ENCODE measurements at regions not wholly inside any gene's neighbourhood (a gene's known extent, or its start where the extent isn't known, plus 50 kb on each side); places are given as distances from the start of the nearest gene placed in this dataset.

DNA sequence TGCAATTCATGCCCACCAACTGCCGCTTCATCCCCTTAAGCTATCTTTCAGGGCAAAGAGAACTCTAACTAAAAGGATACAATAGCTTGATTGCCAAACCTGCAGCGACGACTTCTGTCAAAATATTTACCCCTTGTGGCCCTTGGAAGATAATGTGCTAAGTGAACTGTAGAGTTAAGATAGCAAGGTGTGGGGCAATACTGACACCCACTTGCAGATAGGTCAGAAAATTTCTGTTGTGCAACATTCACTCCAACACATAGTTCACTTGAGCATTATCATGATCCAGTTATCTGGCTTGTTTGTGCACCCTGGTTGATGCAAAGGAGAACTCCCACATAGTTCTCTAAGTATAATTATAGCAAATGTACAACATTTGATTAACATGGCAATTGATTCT lies 55.6 kb downstream of the RHOXF2B start:
- no peak overlapping the region for H3T11ph ChIP-seq (ENCODE audit: low read length)
- Mint-ChIP-seq H3K27ac (no peak overlapping the region), H3K27me3 (ENCODE audit: low read depth) (peaks cover 39% of the 10 kb centered on the region), H3K4me3 (no peak overlapping the region), H3K9me3 (peaks cover 61 to 63% of the 10 kb centered on the region in 2 experiments), H3K4me1 (no peaks in the 10 kb centered on the region), H3K36me3 (ENCODE audit: insufficient read depth in 1 of 3, low read depth in 3 of 3) (peaks cover 0 to 7% (median 6%) of the 10 kb centered on the region in 3 experiments; a peak in 3 of 7 replicates)
- TF ChIP-seq CTCF (conservative IDR thresholded peaks at IDR 0.05): no peak
- peaks cover 44% of the 10 kb centered on the region for H3K9me3 ChIP-seq (ENCODE audit: control insufficient read depth, low read depth, low read length)
- H4K20me1 ChIP-seq (ENCODE audit: control insufficient read depth, insufficient read depth, insufficient read length): no peaks in the 10 kb centered on the region
- no peak overlapping the region for H4K8ac ChIP-seq (replicated peaks; ENCODE audit: insufficient read length, low read depth, low read length)
- peaks cover 14% of the 10 kb centered on the region; the same call in 1 of the 2 replicates for H3K27me3 ChIP-seq (ENCODE audit: insufficient read depth, low read length)
- H3K56ac ChIP-seq (ENCODE audit: insufficient read length, low read depth, low read length): no peak overlapping the region
- WGBS (ENCODE audit: extremely low coverage, insufficient read length, low lambda C conversion rate): no CpG with 5 or more reads among the region's 3 CpGs
- H2AFZ ChIP-seq (ENCODE audit: low read length): no peak overlapping the region
- no peak overlapping the region for H4K91ac ChIP-seq (ENCODE audit: insufficient read length, low read depth, low read length)
- H2BK5ac ChIP-seq (ENCODE audit: insufficient read length, low read length): no peak overlapping the region
- H2BK15ac ChIP-seq (ENCODE audit: low read depth, low read length): no peak overlapping the region
- no peak overlapping the region for H3K4ac ChIP-seq (ENCODE audit: low read depth, low read length)
- no peak overlapping the region for H2BK20ac ChIP-seq (ENCODE audit: low read depth, low read length, poor library complexity, severe bottlenecking)
- H2AK5ac ChIP-seq (ENCODE audit: insufficient read length, low read length): no peak overlapping the region
- no peak overlapping the region for H3K23ac ChIP-seq (ENCODE audit: insufficient read length, low read depth, low read length)
- H2BK12ac ChIP-seq (ENCODE audit: insufficient read length, low read depth, low read length): no peak overlapping the region
- no peaks in the 10 kb centered on the region for H3K79me1 ChIP-seq (ENCODE audit: insufficient read depth, low read depth, low read length, poor library complexity, severe bottlenecking)
- no peak overlapping the region for H2BK120ac ChIP-seq (ENCODE audit: low read depth, low read length, poor library complexity, severe bottlenecking)
- no peaks in the 10 kb centered on the region for H3K23me2 ChIP-seq (ENCODE audit: insufficient read length, low read depth, low read length, poor library complexity, severe bottlenecking)
- H4K5ac ChIP-seq (ENCODE audit: insufficient read length, low read depth, low read length): no peak overlapping the region
- no peak overlapping the region for H3K18ac ChIP-seq (ENCODE audit: insufficient read length, low read depth, low read length)
- no peaks in the 10 kb centered on the region for H3K4me1 ChIP-seq (ENCODE audit: insufficient read depth, low read length)
- H3K79me2 ChIP-seq (ENCODE audit: insufficient read depth, low read length): no peaks in the 10 kb centered on the region
- H3K27ac ChIP-seq (ENCODE audit: insufficient read length, low read depth, low read length): no peak overlapping the region
- no peak overlapping the region for H3K14ac ChIP-seq (ENCODE audit: insufficient read depth, low read length)
- H3K4me2 ChIP-seq (ENCODE audit: insufficient read depth, insufficient read length, low read length): no peak overlapping the region
- H3K9ac ChIP-seq (ENCODE audit: extremely low read depth, insufficient read length, low read length): no peak overlapping the region
- DNase-seq: no peak

All from H9 (cell line).